KMS-11 (cell line): ENCODE measurements at regions not wholly inside any gene's neighbourhood (a gene's known extent, or its start where the extent isn't known, plus 50 kb on each side); places are given as distances from the start of the nearest gene placed in this dataset.

Experiments
- H2AFZ ChIP-seq: fragments of 200-600 bp; sonication (generic); 2 replicates; pipeline ENCODE4 v1.6.1; 2016; ENCODE audit warnings: antibody characterized with exemption, mixed run types, low read depth
- H3K27ac ChIP-seq: fragments of 200-600 bp; sonication (generic); 2 replicates; pipeline ENCODE4 v1.6.1; 2016; ENCODE audit warnings: mild to moderate bottlenecking, mixed run types
- H3K27me3 ChIP-seq: fragments of 200-600 bp; sonication (generic); 2 replicates; pipeline ENCODE4 v1.6.1; 2017; ENCODE audit warnings: mild to moderate bottlenecking, low read depth, mixed run types, moderate library complexity; ENCODE audit not compliant: insufficient read depth
- H3K36me3 ChIP-seq: fragments of 200-600 bp; sonication (generic); 2 replicates; pipeline ENCODE4 v1.6.1; 2017; ENCODE audit warnings: mild to moderate bottlenecking, mixed run types; ENCODE audit not compliant: insufficient read depth
- H3K4me1 ChIP-seq: fragments of 200-600 bp; sonication (generic); 2 replicates; pipeline ENCODE4 v1.6.1; 2016; ENCODE audit warnings: mild to moderate bottlenecking, low read depth, mixed run types; ENCODE audit not compliant: poor library complexity, severe bottlenecking
- H3K4me2 ChIP-seq: fragments of 200-600 bp; sonication (generic); 2 replicates; pipeline ENCODE4 v1.7.0; 2016; ENCODE audit warnings: mild to moderate bottlenecking, mixed run types
- H3K4me3 ChIP-seq: fragments of 200-600 bp; sonication (generic); IDR thresholded peaks from 2 replicates; pipeline ENCODE4 v1.6.1; 2017; ENCODE audit warnings: low read depth, low read length, mixed read lengths; ENCODE audit not compliant: insufficient read depth
- H3K79me2 ChIP-seq: fragments of 200-600 bp; sonication (generic); 2 replicates; pipeline ENCODE4 v1.6.1; 2016; ENCODE audit warnings: low read depth, mixed run types; ENCODE audit not compliant: insufficient read depth
- H3K9ac ChIP-seq: fragments of 200-600 bp; sonication (generic); 2 replicates; pipeline ENCODE4 v1.6.1; 2016; ENCODE audit warnings: mild to moderate bottlenecking, mixed run types
- H4K20me1 ChIP-seq: fragments of 200-600 bp; sonication (generic); 2 replicates; pipeline ENCODE4 v1.6.1; 2016; ENCODE audit warnings: mild to moderate bottlenecking, mixed run types; ENCODE audit not compliant: insufficient read depth
- CTCF ChIP-seq: fragments of 200-600 bp; sonication (generic); conservative IDR thresholded peaks from 2 replicates; pipeline ENCODE4 v1.6.1; 2017; ENCODE audit warnings: low read depth, mild to moderate bottlenecking, antibody characterized with exemption, low read length, moderate library complexity, mixed read lengths

- Histone ChIP-seq H3K4me2 (no peak overlapping the region), H3K9ac (no peak overlapping the region), H3K79me2 (no peaks in the 10 kb centered on the region), H3K36me3 (no peaks in the 10 kb centered on the region), H4K20me1 (no peaks in the 10 kb centered on the region), H3K27me3 (no peaks in the 10 kb centered on the region), H3K27ac (no peak overlapping the region), H3K4me3 (no peak overlapping the region), H2AFZ (no peak overlapping the region), H3K4me1 (no peaks in the 10 kb centered on the region)
- no peak for TF ChIP-seq CTCF
Measured at GRCh38 chr6:113742342-113742741, 114.8 kb upstream of the MARCKS start.

- Histone ChIP-seq H3K79me2 (no peaks in the 10 kb centered on the region), H3K4me3 (no peak overlapping the region), H3K27me3 (no peaks in the 10 kb centered on the region), H3K36me3 (no peaks in the 10 kb centered on the region), H3K9ac (no peak overlapping the region), H3K4me1 (no peaks in the 10 kb centered on the region), H3K4me2 (no peak overlapping the region), H4K20me1 (no peaks in the 10 kb centered on the region), H3K27ac (no peak overlapping the region), H2AFZ (no peak overlapping the region)
- TF ChIP-seq CTCF = no peak
Measured at GRCh38 chr6:113744861-113745260, 112.3 kb upstream of the MARCKS start.

GRCh38 chr6:113750151-113750855, 106.8 kb upstream of the MARCKS start:
- H3K36me3 ChIP-seq = no peaks in the 10 kb centered on the region
- no peaks in the 10 kb centered on the region for H4K20me1 ChIP-seq
- H3K9ac ChIP-seq = no peak overlapping the region
- peaks cover 3% of the 10 kb centered on the region for H3K4me1 ChIP-seq
- no peak overlapping the region for H3K4me3 ChIP-seq
- H3K79me2 ChIP-seq = no peaks in the 10 kb centered on the region
- H3K27ac ChIP-seq = no peak overlapping the region
- no peak overlapping the region for H2AFZ ChIP-seq
- no peak overlapping the region for H3K4me2 ChIP-seq
- no peaks in the 10 kb centered on the region for H3K27me3 ChIP-seq
- TF ChIP-seq CTCF = no peak

GRCh38 chr6:113754291-113754690, 102.9 kb upstream of the MARCKS start:
- no peaks in the 10 kb centered on the region for H3K36me3 ChIP-seq
- no peak overlapping the region for H3K9ac ChIP-seq
- no peak overlapping the region for H2AFZ ChIP-seq
- H3K27ac ChIP-seq = no peak overlapping the region
- TF ChIP-seq CTCF = no peak
- no peaks in the 10 kb centered on the region for H4K20me1 ChIP-seq
- no peak overlapping the region for H3K4me3 ChIP-seq
- no peak overlapping the region for H3K4me2 ChIP-seq
- H3K79me2 ChIP-seq = no peaks in the 10 kb centered on the region
- peaks cover 15% of the 10 kb centered on the region for H3K4me1 ChIP-seq
- H3K27me3 ChIP-seq = no peaks in the 10 kb centered on the region
